Activated CD4-positive, alpha-beta T cell treated with anti-CD3 and anti-CD28 coated beads, Interleukin-2, amount 10 ng/mL, durations not matched to agents 7 days and 5 days (primary cell): ENCODE measurements at regions not wholly inside any gene's neighbourhood (a gene's known extent, or its start where the extent isn't known, plus 50 kb on each side); places are given as distances from the start of the nearest gene placed in this dataset.
A peak's percentile ranks its signal among the peaks of the same experiment; 100 is the strongest.

ENCODE experiments used
- CTCF ChIA-PET: fragments of 350-600 bp; sonication (Branson Sonifier 250); formaldehyde crosslinking; loops from one replicate; lab custom pipeline; 2021; ENCODE audit warnings: antibody characterized with exemption; lab: Charles Lee
- POLR2A ChIA-PET: fragments of 350-600 bp; sonication (Branson Sonifier 250); formaldehyde crosslinking; loops from one replicate; lab custom pipeline; 2021; ENCODE audit warnings: antibody characterized with exemption; lab: Charles Lee
- DNase-seq: peaks from one replicate; pipeline ENCODE4 v3.0.0-alpha.2; 2020
- H3K27ac Mint-ChIP-seq: one replicate; pipeline ENCODE4 v1.8.0; 2021; ENCODE audit warnings: mild to moderate bottlenecking, moderate library complexity, mixed read lengths
- H3K27me3 Mint-ChIP-seq: one replicate; pipeline ENCODE4 v1.8.0; 2021; ENCODE audit warnings: mixed read lengths
- H3K36me3 Mint-ChIP-seq: one replicate; pipeline ENCODE4 v1.8.0; 2021; ENCODE audit warnings: low read depth, mixed read lengths
- H3K4me1 Mint-ChIP-seq: one replicate; pipeline ENCODE4 v1.8.0; 2021; ENCODE audit warnings: mixed read lengths
- H3K4me3 Mint-ChIP-seq: one replicate; pipeline ENCODE4 v1.8.0; 2021; ENCODE audit warnings: mild to moderate bottlenecking, moderate library complexity, mixed read lengths
- H3K9me3 Mint-ChIP-seq: one replicate; pipeline ENCODE4 v1.8.0; 2021; ENCODE audit warnings: mixed read lengths

DNA sequence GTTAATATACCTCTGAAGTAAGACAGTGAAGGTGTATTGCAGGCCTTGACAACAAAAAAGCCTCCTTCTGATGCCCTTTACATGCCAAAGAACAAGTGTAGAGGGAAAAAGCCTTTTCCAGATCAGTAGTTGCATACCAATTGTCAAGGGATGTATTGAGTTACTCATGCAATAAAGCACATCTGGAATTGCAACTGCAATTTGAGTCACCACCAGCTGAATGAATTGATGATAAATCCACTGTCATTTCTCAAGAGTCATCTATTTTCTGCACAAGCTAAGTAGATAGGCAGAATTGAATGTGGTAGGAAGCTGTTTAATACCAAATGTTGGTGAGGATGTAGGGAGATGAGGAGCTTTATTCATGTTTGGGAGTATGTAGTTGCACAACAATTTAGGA is 325.9 kb upstream of the SMIM30 start:
- no peaks in the 10 kb centered on the region for H3K9me3 Mint-ChIP-seq
- DNase-seq, result no peak
- H3K4me3 Mint-ChIP-seq, result no peak overlapping the region
- no peaks in the 10 kb centered on the region for H3K27me3 Mint-ChIP-seq
- ChIA-PET POLR2A (no interaction called here), CTCF (no interaction called here)
- no peaks in the 10 kb centered on the region for H3K36me3 Mint-ChIP-seq
- no peak overlapping the region for H3K27ac Mint-ChIP-seq
- H3K4me1 Mint-ChIP-seq, result no peaks in the 10 kb centered on the region

DNA sequence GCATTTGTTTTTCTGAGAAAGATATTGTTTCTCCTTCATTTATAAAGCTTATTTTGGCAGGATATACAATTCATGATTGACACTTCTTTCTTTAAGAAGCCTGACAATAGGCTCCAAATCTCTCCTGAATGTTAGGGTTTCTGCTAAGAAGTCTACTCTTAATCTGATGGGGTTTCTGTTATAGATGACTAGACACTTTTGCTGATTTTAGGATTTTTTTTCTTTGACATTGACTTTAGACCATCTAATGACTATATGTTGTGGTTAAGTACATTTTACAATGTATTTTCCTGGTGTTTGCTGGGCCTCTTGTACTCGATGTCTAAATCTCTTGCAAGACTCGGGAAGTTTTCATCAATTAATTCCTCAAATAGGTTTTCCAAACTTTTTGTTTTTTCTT is 321.8 kb upstream of the SMIM30 start:
- Mint-ChIP-seq H3K27ac (no peak overlapping the region), H3K27me3 (no peaks in the 10 kb centered on the region), H3K4me3 (no peak overlapping the region), H3K4me1 (no peaks in the 10 kb centered on the region), H3K9me3 (peaks cover 5% of the 10 kb centered on the region), H3K36me3 (no peaks in the 10 kb centered on the region)
- ChIA-PET CTCF (no interaction called here), POLR2A (no interaction called here)
- DNase-seq, result no peak

- no peaks in the 10 kb centered on the region for H3K9me3 Mint-ChIP-seq
- ChIA-PET CTCF (no interaction called here), POLR2A (no interaction called here)
- DNase-seq, result no peak
- no peak overlapping the region for H3K27ac Mint-ChIP-seq
- no peaks in the 10 kb centered on the region for H3K4me1 Mint-ChIP-seq
- no peaks in the 10 kb centered on the region for H3K27me3 Mint-ChIP-seq
- H3K4me3 Mint-ChIP-seq, result no peak overlapping the region
- H3K36me3 Mint-ChIP-seq, result no peaks in the 10 kb centered on the region
Measured at GRCh38 chr7:113431406-113431805, 313.1 kb upstream of the SMIM30 start.

GRCh38 chr7:113424185-113424817 is 305.9 kb upstream of the SMIM30 start:
- Mint-ChIP-seq H3K9me3 (no peaks in the 10 kb centered on the region), H3K27ac (no peak overlapping the region), H3K36me3 (no peaks in the 10 kb centered on the region), H3K4me1 (peaks cover 3% of the 10 kb centered on the region), H3K4me3 (no peak overlapping the region), H3K27me3 (no peaks in the 10 kb centered on the region)
- no peak for DNase-seq
- CTCF ChIA-PET, result no interaction called here
- POLR2A ChIA-PET, result no interaction called here

DNA sequence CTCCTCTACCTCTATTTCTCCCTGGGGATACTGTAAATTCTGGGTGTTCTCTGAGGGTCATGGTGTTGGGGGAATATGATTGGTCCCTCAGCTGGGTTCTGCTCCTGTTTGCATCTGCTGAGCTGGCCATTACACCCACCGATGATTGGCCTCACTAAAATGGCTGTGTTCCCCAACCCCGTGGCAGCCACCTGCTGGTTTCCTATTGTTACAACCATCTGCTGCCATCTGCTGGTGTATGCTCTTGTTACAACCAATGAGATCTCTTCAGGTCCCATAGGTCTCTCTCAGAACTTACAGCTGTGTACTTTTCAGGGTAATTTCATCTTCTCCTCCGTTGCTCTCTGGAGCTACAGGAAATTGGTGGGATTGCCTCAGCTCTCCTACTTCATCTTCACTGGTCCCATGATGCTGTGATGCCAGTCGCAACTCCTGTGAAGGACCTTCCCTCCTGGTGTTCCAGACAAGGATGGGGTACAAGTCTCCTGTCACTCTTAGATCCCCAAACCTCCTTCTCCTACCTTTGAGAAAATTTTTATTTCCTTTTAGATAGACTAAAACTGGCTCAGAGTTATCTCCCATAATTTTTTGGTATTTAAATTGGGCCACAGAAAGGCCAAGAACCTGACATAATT is 303.5 kb upstream of the SMIM30 start:
- Mint-ChIP-seq H3K36me3 (no peaks in the 10 kb centered on the region), H3K27me3 (peaks cover 2% of the 10 kb centered on the region), H3K4me1 (peaks cover 3% of the 10 kb centered on the region), H3K27ac (no peak overlapping the region), H3K4me3 (no peak overlapping the region), H3K9me3 (no peaks in the 10 kb centered on the region)
- POLR2A ChIA-PET, result no interaction called here
- DNase-seq, result peak; percentile 84
- CTCF ChIA-PET, result interaction anchor here (0.6 to 1.5 kb wide), 2 partner anchors 872 to 1109 kb away, joined by 3 to 5 read pairs; no protein-coding TSS in a partner anchor

DNA sequence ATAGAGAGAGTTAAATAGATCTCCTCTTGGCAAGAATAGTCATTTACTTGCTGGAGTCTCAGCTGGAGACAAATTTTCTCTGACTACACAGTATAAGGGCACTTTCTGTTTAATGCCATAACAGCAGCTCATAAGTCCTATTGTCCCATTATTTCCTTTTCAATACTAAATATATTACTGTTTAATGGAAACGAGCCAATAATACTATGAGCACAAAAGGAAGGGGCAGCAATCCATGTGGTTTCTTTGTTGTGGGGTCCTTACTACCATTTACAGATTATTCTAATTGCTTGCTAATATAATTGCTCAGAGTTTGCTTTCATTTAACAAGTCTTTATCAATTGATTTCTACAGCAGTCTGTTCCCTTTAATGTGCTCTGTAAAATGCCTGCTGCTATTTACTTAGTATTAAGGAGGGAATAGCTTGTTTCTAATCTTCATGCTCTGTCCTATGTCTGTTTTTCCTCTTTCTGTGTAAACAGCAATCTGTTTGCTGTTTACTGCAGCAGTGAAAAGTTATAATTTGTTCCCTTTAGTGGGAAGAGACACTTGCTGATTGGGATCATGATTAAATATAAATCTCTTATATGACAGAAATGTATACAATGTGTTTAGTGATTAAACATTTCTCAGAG is 296.2 kb upstream of the SMIM30 start:
- ChIA-PET CTCF (no interaction called here), POLR2A (no interaction called here)
- no peak overlapping the region for H3K4me3 Mint-ChIP-seq
- H3K27ac Mint-ChIP-seq, result no peak overlapping the region
- no peak for DNase-seq
- H3K9me3 Mint-ChIP-seq, result no peaks in the 10 kb centered on the region
- no peaks in the 10 kb centered on the region for H3K36me3 Mint-ChIP-seq
- no peaks in the 10 kb centered on the region for H3K4me1 Mint-ChIP-seq
- peaks cover 2% of the 10 kb centered on the region for H3K27me3 Mint-ChIP-seq

DNA sequence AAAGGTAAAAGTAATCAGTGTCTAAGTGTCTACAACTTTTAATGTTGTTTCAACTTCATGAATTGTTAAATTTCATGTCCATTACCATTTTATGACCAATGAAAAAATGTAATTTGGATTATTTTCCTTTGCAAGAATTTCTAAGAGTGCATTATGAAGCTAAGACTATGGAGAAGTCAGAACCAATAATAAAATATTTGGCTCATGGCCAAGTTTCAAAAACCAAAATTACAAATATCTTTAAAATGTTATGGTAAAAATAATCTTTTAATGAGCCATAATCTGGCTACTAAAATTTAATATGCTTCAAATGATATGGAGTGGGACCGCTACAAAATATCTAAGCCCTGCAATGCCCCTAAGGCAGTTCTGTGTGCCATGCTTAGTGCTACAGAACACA is 294.1 kb upstream of the SMIM30 start:
- no peaks in the 10 kb centered on the region for H3K9me3 Mint-ChIP-seq
- H3K36me3 Mint-ChIP-seq, result no peaks in the 10 kb centered on the region
- CTCF ChIA-PET, result no interaction called here
- no peaks in the 10 kb centered on the region for H3K4me1 Mint-ChIP-seq
- POLR2A ChIA-PET, result no interaction called here
- no peak overlapping the region for H3K27ac Mint-ChIP-seq
- DNase-seq, result no peak
- peaks cover 2% of the 10 kb centered on the region for H3K27me3 Mint-ChIP-seq
- H3K4me3 Mint-ChIP-seq, result no peak overlapping the region

DNA sequence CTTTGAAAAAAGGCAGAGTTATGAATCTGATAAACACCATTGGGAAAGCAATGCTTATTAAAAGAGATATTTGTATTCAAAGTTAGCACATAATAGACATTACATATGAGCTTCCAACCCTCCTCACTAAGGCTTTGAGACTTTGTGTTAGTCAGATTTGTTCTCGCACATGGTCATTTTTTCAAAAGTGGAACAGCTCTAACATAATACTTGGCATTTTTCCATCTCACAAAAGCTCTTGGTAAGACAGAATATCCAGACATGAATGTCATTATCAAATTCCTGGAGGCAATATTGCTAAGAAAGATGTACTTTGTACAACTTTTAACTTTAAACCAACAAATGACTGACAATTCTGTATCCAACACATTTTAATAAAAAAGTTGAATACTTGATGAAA is 292.4 kb upstream of the SMIM30 start:
- no peak overlapping the region for H3K4me3 Mint-ChIP-seq
- no peaks in the 10 kb centered on the region for H3K4me1 Mint-ChIP-seq
- H3K9me3 Mint-ChIP-seq, result no peaks in the 10 kb centered on the region
- DNase-seq, result no peak
- ChIA-PET CTCF (interaction anchor here (0.6 kb wide), 1 partner anchor 1557 kb away, joined by 3 read pairs; no protein-coding TSS in a partner anchor), POLR2A (no interaction called here)
- H3K27ac Mint-ChIP-seq, result no peak overlapping the region
- no peaks in the 10 kb centered on the region for H3K36me3 Mint-ChIP-seq
- H3K27me3 Mint-ChIP-seq, result no peaks in the 10 kb centered on the region

- Mint-ChIP-seq H3K4me3 (no peak overlapping the region), H3K27me3 (no peaks in the 10 kb centered on the region), H3K4me1 (no peaks in the 10 kb centered on the region), H3K9me3 (no peaks in the 10 kb centered on the region), H3K36me3 (no peaks in the 10 kb centered on the region), H3K27ac (no peak overlapping the region)
- ChIA-PET POLR2A (no interaction called here), CTCF (no interaction called here)
- DNase-seq, result no peak
Measured at GRCh38 chr7:113408999-113409398, 290.6 kb upstream of the SMIM30 start.

- Mint-ChIP-seq H3K27ac (no peak overlapping the region), H3K27me3 (no peaks in the 10 kb centered on the region), H3K36me3 (no peaks in the 10 kb centered on the region), H3K9me3 (no peaks in the 10 kb centered on the region), H3K4me1 (no peaks in the 10 kb centered on the region), H3K4me3 (no peak overlapping the region)
- ChIA-PET CTCF (no interaction called here), POLR2A (no interaction called here)
- no peak for DNase-seq
Measured at GRCh38 chr7:113405296-113406056, 287.1 kb upstream of the SMIM30 start.

- POLR2A ChIA-PET, result interaction anchor here (0.6 kb wide), 1 partner anchor 546 kb away, joined by 3 read pairs; no protein-coding TSS in a partner anchor
- Mint-ChIP-seq H3K4me1 (no peaks in the 10 kb centered on the region), H3K36me3 (no peaks in the 10 kb centered on the region), H3K9me3 (no peaks in the 10 kb centered on the region), H3K4me3 (no peak overlapping the region), H3K27me3 (no peaks in the 10 kb centered on the region), H3K27ac (no peak overlapping the region)
- DNase-seq, result no peak
- CTCF ChIA-PET, result interaction anchor here (0.6 kb wide), 1 partner anchor 804 kb away, joined by 3 read pairs; no protein-coding TSS in a partner anchor
Measured at GRCh38 chr7:113404245-113404644, 285.9 kb upstream of the SMIM30 start.

- no peaks in the 10 kb centered on the region for H3K36me3 Mint-ChIP-seq
- CTCF ChIA-PET, result no interaction called here
- H3K27me3 Mint-ChIP-seq, result no peaks in the 10 kb centered on the region
- H3K9me3 Mint-ChIP-seq, result no peaks in the 10 kb centered on the region
- H3K27ac Mint-ChIP-seq, result no peak overlapping the region
- no peak overlapping the region for H3K4me3 Mint-ChIP-seq
- H3K4me1 Mint-ChIP-seq, result no peaks in the 10 kb centered on the region
- DNase-seq, result no peak
- POLR2A ChIA-PET, result no interaction called here
Measured at GRCh38 chr7:113402482-113402881, 284.1 kb upstream of the SMIM30 start.

DNA sequence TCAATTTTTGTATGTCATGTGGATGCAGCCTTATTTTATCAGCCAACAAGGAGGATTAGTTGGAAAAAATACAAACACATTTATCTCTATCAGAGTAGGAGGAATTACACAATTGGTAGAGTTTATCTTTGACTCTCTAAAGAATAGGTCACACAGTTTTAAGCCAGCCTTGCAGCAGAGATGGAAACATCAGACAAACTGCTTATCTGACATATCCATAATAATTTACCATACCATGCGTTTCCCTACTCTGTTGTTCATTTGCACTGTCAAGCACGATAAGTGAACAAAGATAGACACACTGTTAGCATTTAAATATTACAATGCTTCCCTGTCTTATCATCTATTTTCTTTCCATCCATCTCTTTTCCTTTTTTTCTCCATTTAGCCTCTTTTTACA is 283.7 kb upstream of the SMIM30 start:
- DNase-seq, result no peak
- Mint-ChIP-seq H3K4me1 (no peaks in the 10 kb centered on the region), H3K36me3 (no peaks in the 10 kb centered on the region), H3K27ac (no peak overlapping the region), H3K4me3 (no peak overlapping the region), H3K27me3 (no peaks in the 10 kb centered on the region), H3K9me3 (no peaks in the 10 kb centered on the region)
- POLR2A ChIA-PET, result no interaction called here
- CTCF ChIA-PET, result no interaction called here
